ENCODE measurements at regions not wholly inside any gene's neighbourhood (a gene's known extent, or its start where the extent isn't known, plus 50 kb on each side); places are given as distances from the start of the nearest gene placed in this dataset.

DNA sequence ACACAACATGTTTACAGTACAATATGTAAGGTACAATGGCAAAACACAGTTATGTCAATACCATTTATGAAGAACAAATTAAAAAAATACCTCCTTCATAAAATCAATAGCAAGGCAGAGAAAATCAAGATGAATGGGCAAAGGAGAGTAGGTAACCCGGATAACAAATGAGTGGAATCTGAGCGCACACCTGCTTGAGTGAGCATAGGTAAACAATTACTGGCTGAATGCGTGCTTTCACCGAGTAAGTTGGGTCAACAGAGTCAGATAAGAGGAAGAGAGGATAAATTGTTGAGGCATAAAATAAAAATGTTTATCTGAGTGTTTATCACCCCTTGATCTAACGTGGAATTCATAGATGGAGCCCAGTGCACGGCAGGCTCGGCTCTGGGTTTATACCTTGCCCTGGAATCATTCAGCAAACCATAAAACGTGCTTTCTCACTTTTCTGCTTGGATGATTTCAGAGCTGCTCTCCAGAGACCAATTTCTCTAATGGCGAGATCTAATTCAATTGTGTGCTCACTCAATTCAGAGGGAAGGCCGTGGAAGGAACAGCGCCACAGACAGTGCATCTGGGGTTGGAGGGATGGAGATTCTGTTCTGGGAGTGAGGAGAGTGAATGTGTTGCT, 224.8 kb upstream of the MAP3K7 start:
- no peaks in the 10 kb centered on the region for H3K27me3 ChIP-seq (ENCODE audit: control insufficient read depth in 4 of 4, insufficient read depth in 4 of 4, low read length in 3 of 4)
- H3K36me3 ChIP-seq (ENCODE audit: control insufficient read depth in 4 of 4, insufficient read depth in 3 of 4, low read depth in 1 of 4, low read length in 3 of 4): no peaks in the 10 kb centered on the region
- no peak for DNase-seq (ENCODE audit: low spot score)
- H3K4me3 ChIP-seq (ENCODE audit: low read depth in 1 of 3, low read length in 3 of 3): no peak overlapping the region
- H3K9me3 ChIP-seq (ENCODE audit: control insufficient read depth in 4 of 4, low read length in 3 of 4): no peaks in the 10 kb centered on the region
- H3K4me1 ChIP-seq (ENCODE audit: control insufficient read depth in 4 of 4, insufficient read depth in 4 of 4, low read length in 3 of 4): no peaks in the 10 kb centered on the region
- H3K27ac ChIP-seq (ENCODE audit: low read depth in 1 of 2, low read length in 2 of 2): no peak overlapping the region
- H3K9ac ChIP-seq (ENCODE audit: low read depth in 1 of 2, low read length in 2 of 2): no peak overlapping the region
- 36% methylated on average over 11 of the region's 11 CpGs for WGBS
- TF ChIP-seq FOXA2 (IDR thresholded peaks at IDR 0.05) (no peak), ATF3 (IDR thresholded peaks at IDR 0.05) (no peak), SP1 (IDR thresholded peaks at IDR 0.05) (no peak), GABPA (IDR thresholded peaks at IDR 0.05 in 1 of 2, conservative IDR thresholded peaks at IDR 0.05 in 1 of 2) (no peak), RXRA (IDR thresholded peaks at IDR 0.05) (no peak), ZBTB33 (IDR thresholded peaks at IDR 0.05) (no peak), RAD21 (IDR thresholded peaks at IDR 0.05) (no peak), NR2F2 (IDR thresholded peaks at IDR 0.05) (no peak), HNF4A (conservative IDR thresholded peaks at IDR 0.05) (no peak), TAF1 (conservative IDR thresholded peaks at IDR 0.05) (no peak), JUND (IDR thresholded peaks at IDR 0.05) (no peak), HNF4G (IDR thresholded peaks at IDR 0.05) (no peak), REST (IDR thresholded peaks at IDR 0.05) (no peak), MAX (IDR thresholded peaks at IDR 0.05) (no peak), YY1 (IDR thresholded peaks at IDR 0.05) (no peak)
- TF ChIP-seq, protein P1, sequence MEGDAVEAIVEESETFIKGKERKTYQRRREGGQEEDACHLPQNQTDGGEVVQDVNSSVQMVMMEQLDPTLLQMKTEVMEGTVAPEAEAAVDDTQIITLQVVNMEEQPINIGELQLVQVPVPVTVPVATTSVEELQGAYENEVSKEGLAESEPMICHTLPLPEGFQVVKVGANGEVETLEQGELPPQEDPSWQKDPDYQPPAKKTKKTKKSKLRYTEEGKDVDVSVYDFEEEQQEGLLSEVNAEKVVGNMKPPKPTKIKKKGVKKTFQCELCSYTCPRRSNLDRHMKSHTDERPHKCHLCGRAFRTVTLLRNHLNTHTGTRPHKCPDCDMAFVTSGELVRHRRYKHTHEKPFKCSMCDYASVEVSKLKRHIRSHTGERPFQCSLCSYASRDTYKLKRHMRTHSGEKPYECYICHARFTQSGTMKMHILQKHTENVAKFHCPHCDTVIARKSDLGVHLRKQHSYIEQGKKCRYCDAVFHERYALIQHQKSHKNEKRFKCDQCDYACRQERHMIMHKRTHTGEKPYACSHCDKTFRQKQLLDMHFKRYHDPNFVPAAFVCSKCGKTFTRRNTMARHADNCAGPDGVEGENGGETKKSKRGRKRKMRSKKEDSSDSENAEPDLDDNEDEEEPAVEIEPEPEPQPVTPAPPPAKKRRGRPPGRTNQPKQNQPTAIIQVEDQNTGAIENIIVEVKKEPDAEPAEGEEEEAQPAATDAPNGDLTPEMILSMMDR (IDR thresholded peaks at IDR 0.05; ENCODE audit: low read depth, low read length, missing input control): no peak

- Histone ChIP-seq H3K4me3 (ENCODE audit: low read depth in 1 of 3, low read length in 3 of 3) (no peak overlapping the region), H3K9ac (ENCODE audit: low read depth in 1 of 2, low read length in 2 of 2) (no peak overlapping the region), H3K4me1 (ENCODE audit: control insufficient read depth in 4 of 4, insufficient read depth in 4 of 4, low read length in 3 of 4) (no peaks in the 10 kb centered on the region), H3K27me3 (ENCODE audit: control insufficient read depth in 4 of 4, insufficient read depth in 4 of 4, low read length in 3 of 4) (no peaks in the 10 kb centered on the region), H3K9me3 (ENCODE audit: control insufficient read depth in 4 of 4, low read length in 3 of 4) (no peaks in the 10 kb centered on the region), H3K36me3 (ENCODE audit: control insufficient read depth in 4 of 4, insufficient read depth in 3 of 4, low read depth in 1 of 4, low read length in 3 of 4) (no peaks in the 10 kb centered on the region), H3K27ac (ENCODE audit: low read depth in 1 of 2, low read length in 2 of 2) (no peak overlapping the region)
- no peak for DNase-seq (ENCODE audit: low spot score)
- 71% methylated on average over 4 of the region's 4 CpGs for WGBS
- no peak for TF ChIP-seq TAF1 (conservative IDR thresholded peaks at IDR 0.05)
- TF ChIP-seq RAD21 (IDR thresholded peaks at IDR 0.05): no peak
- TF ChIP-seq YY1 (IDR thresholded peaks at IDR 0.05): no peak
- TF ChIP-seq, protein P1 (IDR thresholded peaks at IDR 0.05; ENCODE audit: low read depth, low read length, missing input control): no peak
- TF ChIP-seq MAX (IDR thresholded peaks at IDR 0.05): no peak
- no peak for TF ChIP-seq HNF4G (IDR thresholded peaks at IDR 0.05)
- no peak for TF ChIP-seq NR2F2 (IDR thresholded peaks at IDR 0.05)
- TF ChIP-seq RXRA (IDR thresholded peaks at IDR 0.05): no peak
- no peak for TF ChIP-seq FOXA1 (IDR thresholded peaks at IDR 0.05)
- TF ChIP-seq SP1 (IDR thresholded peaks at IDR 0.05): no peak
- no peak for TF ChIP-seq ZBTB33 (IDR thresholded peaks at IDR 0.05)
- TF ChIP-seq EGR1 (IDR thresholded peaks at IDR 0.05; ENCODE audit: low read depth in 2 of 2): no peak
- TF ChIP-seq FOXA2 (IDR thresholded peaks at IDR 0.05): no peak
Measured at GRCh38 chr6:90809035-90809434, 222.2 kb upstream of the MAP3K7 start.

All from liver (tissue), 8 donors.